ENCODE measurements at regions not wholly inside any gene's neighbourhood (a gene's known extent, or its start where the extent isn't known, plus 50 kb on each side); places are given as distances from the start of the nearest gene placed in this dataset.

GRCh38 chr9:135213566-135213965, 126.1 kb downstream of the OLFM1 start:
- no peak for DNase-seq (ENCODE audit: low read depth in 2 of 2)
- Histone ChIP-seq H3K9ac (ENCODE audit: insufficient read depth, low read length) (no peak overlapping the region), H3K27me3 (ENCODE audit: control insufficient read depth, insufficient read depth, low read length) (no peaks in the 10 kb centered on the region), H3K4me2 (ENCODE audit: extremely low read depth, insufficient read depth, low read length) (no peak overlapping the region), H3K9me3 (ENCODE audit: control insufficient read depth, insufficient read depth, low read depth, low read length) (no peaks in the 10 kb centered on the region), H2AFZ (ENCODE audit: low read length) (no peak overlapping the region), H3K27ac (ENCODE audit: insufficient read depth, low read length) (no peak overlapping the region), H3K4me3 (replicated peaks in 1 of 4; ENCODE audit: control extremely low read depth in 1 of 4, insufficient read depth in 1 of 4, low read depth in 3 of 4, low read length in 4 of 4) (no peak overlapping the region), H3K4me1 (ENCODE audit: control insufficient read depth, extremely low read depth, insufficient read depth, low read length) (no peaks in the 10 kb centered on the region), H4K20me1 (ENCODE audit: control insufficient read depth, extremely low read depth, insufficient read depth, low read length) (no peaks in the 10 kb centered on the region), H3K36me3 (ENCODE audit: control insufficient read depth, insufficient read depth, low read length) (no peaks in the 10 kb centered on the region), H3K79me2 (ENCODE audit: control insufficient read depth, insufficient read depth, low read length) (no peaks in the 10 kb centered on the region)
- TF ChIP-seq CTCF (conservative IDR thresholded peaks at IDR 0.05 in 1 of 2, IDR thresholded peaks at IDR 0.05 in 1 of 2; ENCODE audit: low read depth in 1 of 2, low read length in 2 of 2) (no peak), EZH2 (IDR thresholded peaks at IDR 0.05; ENCODE audit: low read length, missing control alignments) (no peak)

- Histone ChIP-seq H3K9me3 (ENCODE audit: control insufficient read depth, insufficient read depth, low read depth, low read length) (no peaks in the 10 kb centered on the region), H3K4me3 (replicated peaks in 1 of 4; ENCODE audit: control extremely low read depth in 1 of 4, insufficient read depth in 1 of 4, low read depth in 3 of 4, low read length in 4 of 4) (no peak overlapping the region), H3K27ac (ENCODE audit: insufficient read depth, low read length) (no peak overlapping the region), H3K27me3 (ENCODE audit: control insufficient read depth, insufficient read depth, low read length) (no peaks in the 10 kb centered on the region), H4K20me1 (ENCODE audit: control insufficient read depth, extremely low read depth, insufficient read depth, low read length) (no peaks in the 10 kb centered on the region), H3K79me2 (ENCODE audit: control insufficient read depth, insufficient read depth, low read length) (no peaks in the 10 kb centered on the region), H3K4me1 (ENCODE audit: control insufficient read depth, extremely low read depth, insufficient read depth, low read length) (no peaks in the 10 kb centered on the region), H3K4me2 (ENCODE audit: extremely low read depth, insufficient read depth, low read length) (no peak overlapping the region), H3K9ac (ENCODE audit: insufficient read depth, low read length) (no peak overlapping the region), H3K36me3 (ENCODE audit: control insufficient read depth, insufficient read depth, low read length) (no peaks in the 10 kb centered on the region), H2AFZ (ENCODE audit: low read length) (no peak overlapping the region)
- no peak for DNase-seq (ENCODE audit: low read depth in 2 of 2)
- TF ChIP-seq CTCF (conservative IDR thresholded peaks at IDR 0.05 in 1 of 2, IDR thresholded peaks at IDR 0.05 in 1 of 2; ENCODE audit: low read depth in 1 of 2, low read length in 2 of 2) (no peak), EZH2 (IDR thresholded peaks at IDR 0.05; ENCODE audit: low read length, missing control alignments) (no peak)
These were observed 126.7 kb downstream of the OLFM1 start for GRCh38 chr9:135214054-135214640.

GRCh38 chr9:135214706-135215105, 127.2 kb downstream of the OLFM1 start:
- H4K20me1 ChIP-seq (ENCODE audit: control insufficient read depth, extremely low read depth, insufficient read depth, low read length) = no peaks in the 10 kb centered on the region
- H3K9ac ChIP-seq (ENCODE audit: insufficient read depth, low read length) = no peak overlapping the region
- no peak overlapping the region for H3K4me2 ChIP-seq (ENCODE audit: extremely low read depth, insufficient read depth, low read length)
- H3K27ac ChIP-seq (ENCODE audit: insufficient read depth, low read length) = no peak overlapping the region
- no peak overlapping the region for H2AFZ ChIP-seq (ENCODE audit: low read length)
- H3K79me2 ChIP-seq (ENCODE audit: control insufficient read depth, insufficient read depth, low read length) = no peaks in the 10 kb centered on the region
- H3K4me3 ChIP-seq (replicated peaks in 1 of 4; ENCODE audit: control extremely low read depth in 1 of 4, insufficient read depth in 1 of 4, low read depth in 3 of 4, low read length in 4 of 4) = no peak overlapping the region
- no peaks in the 10 kb centered on the region for H3K36me3 ChIP-seq (ENCODE audit: control insufficient read depth, insufficient read depth, low read length)
- H3K9me3 ChIP-seq (ENCODE audit: control insufficient read depth, insufficient read depth, low read depth, low read length) = no peaks in the 10 kb centered on the region
- no peaks in the 10 kb centered on the region for H3K4me1 ChIP-seq (ENCODE audit: control insufficient read depth, extremely low read depth, insufficient read depth, low read length)
- DNase-seq (ENCODE audit: low read depth in 2 of 2) = no peak
- no peaks in the 10 kb centered on the region for H3K27me3 ChIP-seq (ENCODE audit: control insufficient read depth, insufficient read depth, low read length)
- TF ChIP-seq CTCF (conservative IDR thresholded peaks at IDR 0.05 in 1 of 2, IDR thresholded peaks at IDR 0.05 in 1 of 2; ENCODE audit: low read depth in 1 of 2, low read length in 2 of 2) (no peak), EZH2 (IDR thresholded peaks at IDR 0.05; ENCODE audit: low read length, missing control alignments) (no peak)
